GM21737 (cell line): ENCODE measurements at regions not wholly inside any gene's neighbourhood (a gene's known extent, or its start where the extent isn't known, plus 50 kb on each side); places are given as distances from the start of the nearest gene placed in this dataset.
"Not testable (repeated sequence)": the region's sequence is repeated elsewhere in the genome, so short reads cannot be mapped to it uniquely, and the experiment has no call there.

ENCODE experiments used
- ATAC-seq: cut with Tn5 transposase; IDR thresholded peaks from one replicate; pipeline ENCODE4 v1.9.1; 2021; ENCODE audit warnings: mild to moderate bottlenecking, moderate library complexity; ENCODE audit not compliant: unreplicated experiment

DNA sequence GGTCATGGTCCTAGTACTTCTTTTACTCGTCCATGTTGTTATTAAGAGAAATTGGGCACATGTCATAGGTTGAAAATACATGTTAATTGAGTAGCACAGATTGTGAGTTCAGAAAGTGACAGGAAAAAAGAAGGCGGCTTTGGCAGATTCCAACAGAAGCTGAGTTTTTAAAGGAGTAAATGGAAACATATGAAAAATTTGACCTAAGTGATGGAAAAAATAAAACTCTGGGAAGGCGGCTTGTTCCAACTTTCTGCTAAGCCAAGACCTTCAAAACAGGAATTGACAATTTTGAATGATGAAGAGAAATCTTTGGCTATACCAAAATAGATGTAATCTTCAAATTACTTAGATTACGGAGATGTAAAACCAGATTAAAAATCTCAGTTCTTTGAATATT is 868.0 kb downstream of the EPHA4 start:
- no peak for ATAC-seq

DNA sequence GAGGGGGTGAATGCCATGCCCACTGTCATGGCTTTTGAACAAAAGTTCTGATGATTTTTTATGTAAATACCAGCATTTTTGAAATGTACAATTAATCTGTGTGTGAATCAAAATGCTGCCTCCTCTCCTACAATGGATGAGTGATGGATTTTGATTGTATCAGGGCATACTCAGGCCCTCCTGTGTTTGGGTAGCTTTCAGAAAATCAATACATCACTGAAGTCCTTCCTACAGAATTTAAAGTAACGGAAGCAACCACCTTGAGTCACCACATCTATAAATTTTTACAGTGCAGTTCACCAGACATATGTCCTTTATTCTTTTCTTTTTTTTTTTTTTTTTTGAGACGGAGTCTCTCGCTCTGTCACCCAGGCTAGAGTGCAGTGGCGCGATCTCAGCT is 867.3 kb downstream of the EPHA4 start:
- no peak for ATAC-seq

GRCh38 chr2:220705678-220706077 is 866.4 kb downstream of the EPHA4 start:
- ATAC-seq = no peak

DNA sequence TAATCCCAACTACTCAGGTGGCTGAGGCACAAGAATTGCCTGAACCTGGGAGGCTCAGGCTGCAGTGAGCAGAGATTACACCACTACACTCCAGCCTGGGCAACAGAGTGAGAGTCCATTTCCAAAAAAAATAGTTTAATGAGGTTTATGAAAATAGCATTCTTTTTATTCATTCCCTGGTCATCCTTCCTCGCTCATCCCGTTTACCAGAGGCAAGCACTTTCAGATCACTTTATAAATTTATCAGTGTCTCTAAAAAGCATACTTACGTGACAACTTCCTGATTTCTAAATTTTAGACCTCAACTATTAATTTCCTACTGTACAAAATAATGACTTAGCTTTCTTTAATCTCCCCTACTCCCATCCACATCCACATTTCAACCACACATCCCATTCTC is 864.8 kb downstream of the EPHA4 start:
- ATAC-seq = no peak

GRCh38 chr2:220708366-220708765 is 863.7 kb downstream of the EPHA4 start:
- no peak for ATAC-seq

GRCh38 chr2:220717283-220717682 is 854.8 kb downstream of the EPHA4 start:
- ATAC-seq = no peak

DNA sequence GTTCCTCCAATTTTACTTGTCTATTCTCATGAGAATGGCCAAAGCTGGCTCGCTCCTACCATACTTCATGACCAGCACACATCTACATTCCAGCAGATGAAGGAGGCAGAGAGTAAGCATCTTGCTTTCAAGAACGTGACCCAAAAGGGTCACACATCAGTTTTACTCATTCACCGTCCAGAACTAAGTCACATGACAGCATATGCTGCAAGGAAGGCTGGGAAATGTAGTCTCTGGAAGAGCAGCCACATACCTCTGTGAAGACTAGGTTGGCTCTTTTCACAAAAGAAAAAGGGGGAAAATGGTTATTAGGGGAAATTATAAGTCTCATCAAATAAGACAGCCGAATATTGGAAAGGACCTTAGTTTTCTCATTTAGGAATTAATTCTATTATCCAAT is 835.3 kb downstream of the EPHA4 start:
- no peak for ATAC-seq

- ATAC-seq = no peak
These were observed 828.9 kb downstream of the EPHA4 start for GRCh38 chr2:220743203-220743602.

GRCh38 chr2:220744861-220745260 is 827.2 kb downstream of the EPHA4 start:
- ATAC-seq = no peak

DNA sequence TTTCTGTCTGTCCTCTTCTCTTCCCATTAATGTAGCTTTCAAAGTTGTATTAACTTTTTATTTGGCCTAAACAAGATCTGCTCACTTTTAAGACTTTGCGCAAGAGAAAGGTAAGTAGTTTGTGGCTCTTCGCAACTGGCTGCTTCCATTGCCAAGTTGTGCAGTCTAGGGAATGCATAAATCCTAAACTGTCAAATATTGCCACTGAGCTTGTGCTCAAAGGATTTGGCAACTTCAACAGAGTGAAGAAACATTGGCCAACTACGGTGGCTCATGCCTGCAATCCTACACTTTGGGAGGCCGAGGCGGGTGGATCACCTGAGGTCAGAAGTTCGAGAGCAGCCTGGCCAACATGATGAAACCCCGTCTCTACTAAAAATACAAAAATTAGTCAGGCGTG is 826.4 kb downstream of the EPHA4 start:
- ATAC-seq = no peak

DNA sequence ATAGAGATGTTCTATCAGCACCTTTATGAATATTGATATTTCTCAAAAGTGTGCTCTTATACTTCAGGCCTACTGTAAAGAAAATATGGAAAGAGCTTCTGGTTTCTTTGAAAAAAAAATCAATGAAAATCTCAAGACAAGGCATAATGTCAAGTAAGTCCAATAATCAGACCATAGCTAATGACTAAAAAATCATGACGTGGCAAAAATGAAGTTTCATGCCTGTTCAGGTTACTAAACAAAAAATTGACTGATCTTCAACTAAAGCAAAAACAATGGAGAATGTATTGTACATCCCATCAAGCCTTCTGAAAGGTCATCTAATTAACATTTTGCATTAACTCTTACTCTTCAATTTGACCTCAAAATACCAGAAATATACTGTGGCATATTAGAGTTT is 824.4 kb downstream of the EPHA4 start:
- no peak for ATAC-seq

- ATAC-seq = no peak
These were observed 823.1 kb downstream of the EPHA4 start for GRCh38 chr2:220748875-220749479.

DNA sequence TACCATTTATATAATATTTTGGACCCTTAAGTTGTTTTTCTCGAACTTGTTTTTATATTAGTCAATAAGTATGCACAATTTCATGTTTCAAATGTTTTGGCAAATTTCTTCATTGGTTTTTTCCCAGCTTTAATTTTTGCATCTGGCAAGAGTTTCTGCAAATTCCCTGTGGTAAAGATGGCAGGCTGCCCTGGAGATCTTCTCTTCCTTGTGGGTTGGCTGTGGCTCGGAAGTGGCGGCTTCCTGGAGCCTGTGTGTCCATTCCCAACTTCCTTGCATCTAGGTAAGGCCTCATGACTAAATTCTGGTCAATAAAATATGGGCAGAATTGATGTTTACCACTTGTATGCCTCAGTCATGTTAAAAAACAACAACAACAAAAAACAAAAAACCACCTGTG is 818.6 kb downstream of the EPHA4 start:
- no peak for ATAC-seq

GRCh38 chr2:220756653-220757052 is 815.5 kb downstream of the EPHA4 start:
- ATAC-seq = no peak

GRCh38 chr2:220758376-220758775 is 813.7 kb downstream of the EPHA4 start:
- ATAC-seq = not testable (repeated sequence)

- ATAC-seq = no peak
These were observed 807.9 kb downstream of the EPHA4 start for GRCh38 chr2:220764171-220764570.

DNA sequence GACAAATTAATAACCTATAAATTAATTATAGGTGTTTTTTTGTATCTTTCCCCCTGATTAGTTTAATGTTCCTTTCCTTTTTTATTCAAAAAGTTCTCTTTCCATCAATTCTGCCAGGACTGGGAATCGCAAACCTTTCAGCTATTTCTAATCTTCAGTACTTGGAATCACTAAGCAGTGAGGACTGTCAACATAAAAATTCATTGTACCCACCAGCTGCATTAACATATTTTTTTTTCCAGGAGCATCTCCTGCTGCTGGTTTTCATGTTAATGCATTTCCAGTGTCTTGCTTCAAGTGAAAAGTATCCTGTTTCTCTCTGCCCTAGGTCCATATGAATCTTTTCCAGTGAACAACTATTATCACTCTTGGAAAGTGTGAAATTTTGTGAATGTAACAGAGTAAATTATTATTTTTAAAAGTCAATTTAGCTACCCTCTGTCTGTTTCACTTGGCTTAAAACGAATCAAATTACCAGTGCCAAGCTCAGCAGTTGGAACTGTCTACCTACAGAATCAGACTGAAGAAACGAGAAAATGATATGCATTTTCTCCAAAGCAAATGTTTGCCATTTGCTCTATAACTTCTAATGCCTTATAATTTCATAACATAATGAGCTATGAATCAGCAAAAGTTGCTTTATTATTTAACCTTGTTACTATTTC is 804.4 kb downstream of the EPHA4 start:
- ATAC-seq = no peak

- no peak for ATAC-seq
These were observed 796.1 kb downstream of the EPHA4 start for GRCh38 chr2:220775856-220776488.

GRCh38 chr2:220779076-220779475 is 793.0 kb downstream of the EPHA4 start:
- not testable (repeated sequence) for ATAC-seq

- ATAC-seq = no peak
These were observed 792.6 kb downstream of the EPHA4 start for GRCh38 chr2:220779511-220779910.

DNA sequence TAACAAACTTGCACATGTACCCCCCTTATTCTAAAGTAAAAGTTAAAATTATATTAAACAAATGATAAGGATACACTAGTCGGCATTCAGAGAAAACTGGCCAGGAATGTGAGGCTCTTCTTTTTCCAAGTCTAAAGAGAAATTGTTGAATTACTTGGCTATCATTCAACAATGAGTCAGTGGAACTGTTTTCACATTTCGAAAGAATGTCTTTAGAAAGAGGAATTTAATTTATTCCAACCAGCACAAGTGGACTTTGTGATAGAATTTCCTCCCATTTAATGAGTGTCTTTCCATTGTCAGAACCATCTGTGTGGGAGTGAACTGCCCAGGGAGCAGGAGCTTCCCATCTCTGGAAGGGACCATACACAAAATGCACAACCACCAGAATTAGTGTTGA is 792.2 kb downstream of the EPHA4 start:
- ATAC-seq = no peak

- no peak for ATAC-seq
These were observed 790.4 kb downstream of the EPHA4 start for GRCh38 chr2:220781622-220782241.
